IgD-negative memory B cell (primary cell): ENCODE measurements at regions not wholly inside any gene's neighbourhood (a gene's known extent, or its start where the extent isn't known, plus 50 kb on each side); places are given as distances from the start of the nearest gene placed in this dataset.

Experiments used
- H3K27ac Mint-ChIP-seq, 3 donors: one replicate each; pipeline ENCODE4 v1.8.0; 2020 to 2022; ENCODE audit warnings: mild to moderate bottlenecking in 3 of 3, mixed read lengths in 3 of 3, moderate library complexity in 1 of 3
- H3K27me3 Mint-ChIP-seq: one replicate; pipeline ENCODE4 v1.8.0; 2021; ENCODE audit warnings: mixed read lengths
- H3K36me3 Mint-ChIP-seq: one replicate; pipeline ENCODE4 v1.8.0; 2020; ENCODE audit warnings: mild to moderate bottlenecking, mixed read lengths
- H3K4me1 Mint-ChIP-seq, 3 donors: one replicate each; pipeline ENCODE4 v1.8.0; 2020 to 2022; ENCODE audit warnings: mixed read lengths in 3 of 3, mild to moderate bottlenecking in 1 of 3
- H3K4me3 Mint-ChIP-seq, 4 donors: one replicate each; pipeline ENCODE4 v1.8.0; 2020 to 2022; ENCODE audit warnings: mild to moderate bottlenecking in 4 of 4, mixed read lengths in 4 of 4, moderate library complexity in 3 of 4
- H3K9me3 Mint-ChIP-seq, 3 donors: one replicate each; pipeline ENCODE4 v1.8.0; 2020 to 2021; ENCODE audit warnings: mixed read lengths in 3 of 3, mild to moderate bottlenecking in 1 of 3

GRCh38 chr14:34072401-34072800 lies 121.5 kb upstream of the EGLN3 start:
- peaks cover 5% of the 10 kb centered on the region for H3K36me3 Mint-ChIP-seq

GRCh38 chr14:34070917-34071407 lies 120.1 kb upstream of the EGLN3 start:
- Mint-ChIP-seq H3K9me3 (peaks cover 5 to 6% (median 5%) of the 10 kb centered on the region in 3 donors), H3K27ac (no peak overlapping the region), H3K4me1 (no peaks in the 10 kb centered on the region), H3K27me3 (no peaks in the 10 kb centered on the region), H3K4me3 (no peak overlapping the region), H3K36me3 (peaks cover 5% of the 10 kb centered on the region)

More at GRCh38 chr14:34072401-34072800, 121.5 kb upstream of the EGLN3 start:
- H3K9me3 Mint-ChIP-seq = peaks cover 5 to 6% (median 5%) of the 10 kb centered on the region in 3 donors
- no peaks in the 10 kb centered on the region for H3K4me1 Mint-ChIP-seq
- H3K27me3 Mint-ChIP-seq = no peaks in the 10 kb centered on the region
- no peak overlapping the region for H3K27ac Mint-ChIP-seq
- H3K4me3 Mint-ChIP-seq = no peak overlapping the region

GRCh38 chr14:34069854-34070582 lies 119.1 kb upstream of the EGLN3 start:
- Mint-ChIP-seq H3K27me3 (no peaks in the 10 kb centered on the region), H3K4me1 (no peaks in the 10 kb centered on the region), H3K27ac (no peak overlapping the region), H3K4me3 (no peak overlapping the region), H3K9me3 (peaks cover 5 to 6% (median 5%) of the 10 kb centered on the region in 3 donors), H3K36me3 (peaks cover 5% of the 10 kb centered on the region)

- Mint-ChIP-seq H3K4me3 (no peak overlapping the region), H3K27ac (no peak overlapping the region), H3K4me1 (no peaks in the 10 kb centered on the region), H3K36me3 (peaks cover 3% of the 10 kb centered on the region), H3K9me3 (peaks cover 2 to 4% (median 4%) of the 10 kb centered on the region in 3 donors), H3K27me3 (no peaks in the 10 kb centered on the region)
These were observed 116.7 kb upstream of the EGLN3 start for GRCh38 chr14:34067587-34067986.

- Mint-ChIP-seq H3K4me3 (no peak overlapping the region), H3K9me3 (peaks cover 0 to 3% (median 2%) of the 10 kb centered on the region in 3 donors), H3K4me1 (peaks cover 0 to under 1% (median 0%) of the 10 kb centered on the region in 3 donors), H3K27ac (no peak overlapping the region), H3K27me3 (peaks cover 6% of the 10 kb centered on the region), H3K36me3 (no peaks in the 10 kb centered on the region)
These were observed 115.0 kb upstream of the EGLN3 start for GRCh38 chr14:34065690-34066391.

GRCh38 chr14:34065236-34065635 lies 114.4 kb upstream of the EGLN3 start:
- Mint-ChIP-seq H3K36me3 (no peaks in the 10 kb centered on the region), H3K9me3 (peaks cover 0 to 3% (median 2%) of the 10 kb centered on the region in 3 donors), H3K27ac (no peak overlapping the region), H3K4me1 (peaks cover 0 to 5% (median 0%) of the 10 kb centered on the region in 3 donors), H3K27me3 (peaks cover 10% of the 10 kb centered on the region), H3K4me3 (no peak overlapping the region)

GRCh38 chr14:34064349-34064748 lies 113.5 kb upstream of the EGLN3 start:
- H3K4me1 Mint-ChIP-seq = peaks cover 0 to 5% (median 0%) of the 10 kb centered on the region in 3 donors
- H3K27me3 Mint-ChIP-seq = peaks cover 10% of the 10 kb centered on the region
- peaks cover 0 to 3% (median 2%) of the 10 kb centered on the region in 3 donors for H3K9me3 Mint-ChIP-seq
- no peak overlapping the region for H3K27ac Mint-ChIP-seq
- H3K4me3 Mint-ChIP-seq = no peak overlapping the region
- H3K36me3 Mint-ChIP-seq = no peaks in the 10 kb centered on the region

GRCh38 chr14:34063470-34064164 lies 112.7 kb upstream of the EGLN3 start:
- no peak overlapping the region for H3K4me3 Mint-ChIP-seq
- no peak overlapping the region for H3K27ac Mint-ChIP-seq
- H3K9me3 Mint-ChIP-seq = peaks cover 0 to 3% (median 2%) of the 10 kb centered on the region in 3 donors
- H3K27me3 Mint-ChIP-seq = peaks cover 10% of the 10 kb centered on the region
- no peaks in the 10 kb centered on the region for H3K36me3 Mint-ChIP-seq
- peaks cover 0 to 5% (median 0%) of the 10 kb centered on the region in 3 donors for H3K4me1 Mint-ChIP-seq

- Mint-ChIP-seq H3K4me3 (no peak overlapping the region), H3K36me3 (no peaks in the 10 kb centered on the region), H3K4me1 (peaks cover 0 to 5% (median 0%) of the 10 kb centered on the region in 3 donors), H3K9me3 (peaks cover 0 to 3% (median 2%) of the 10 kb centered on the region in 3 donors), H3K27me3 (peaks cover 10% of the 10 kb centered on the region), H3K27ac (no peak overlapping the region)
These were observed 112.2 kb upstream of the EGLN3 start for GRCh38 chr14:34063042-34063441.

- Mint-ChIP-seq H3K27ac (no peak overlapping the region), H3K4me1 (peaks cover 0 to 5% (median 0%) of the 10 kb centered on the region in 3 donors), H3K4me3 (no peak overlapping the region), H3K36me3 (no peaks in the 10 kb centered on the region), H3K27me3 (peaks cover 14% of the 10 kb centered on the region), H3K9me3 (peaks cover 0 to under 1% (median under 1%) of the 10 kb centered on the region in 3 donors)
These were observed 111.6 kb upstream of the EGLN3 start for GRCh38 chr14:34062353-34062973.

GRCh38 chr14:34060651-34060999 lies 109.8 kb upstream of the EGLN3 start:
- H3K27ac Mint-ChIP-seq = no peak overlapping the region
- H3K27me3 Mint-ChIP-seq = peaks cover 16% of the 10 kb centered on the region
- peak overlapping the region in 3 of 4 donors; percentile 71 to 84 (median 78) for H3K4me3 Mint-ChIP-seq
- H3K9me3 Mint-ChIP-seq = no peaks in the 10 kb centered on the region
- H3K36me3 Mint-ChIP-seq = no peaks in the 10 kb centered on the region
- peaks cover 0 to 5% (median 0%) of the 10 kb centered on the region in 3 donors for H3K4me1 Mint-ChIP-seq

GRCh38 chr14:34059925-34060650 lies 109.2 kb upstream of the EGLN3 start:
- H3K4me3 Mint-ChIP-seq = peak overlapping the region in 3 of 4 donors; percentile 71 to 84 (median 78)
- peaks cover 16% of the 10 kb centered on the region for H3K27me3 Mint-ChIP-seq
- H3K36me3 Mint-ChIP-seq = no peaks in the 10 kb centered on the region
- peaks cover 0 to 5% (median 0%) of the 10 kb centered on the region in 3 donors for H3K4me1 Mint-ChIP-seq
- H3K9me3 Mint-ChIP-seq = no peaks in the 10 kb centered on the region
- H3K27ac Mint-ChIP-seq = no peak overlapping the region

- no peaks in the 10 kb centered on the region for H3K36me3 Mint-ChIP-seq
- H3K4me3 Mint-ChIP-seq = peak overlapping the region in 3 of 4 donors; percentile 37 to 65 (median 44)
- peaks cover 16% of the 10 kb centered on the region for H3K27me3 Mint-ChIP-seq
- H3K4me1 Mint-ChIP-seq = peaks cover 0 to 5% (median 0%) of the 10 kb centered on the region in 3 donors
- H3K9me3 Mint-ChIP-seq = no peaks in the 10 kb centered on the region
- no peak overlapping the region for H3K27ac Mint-ChIP-seq
These were observed 108.4 kb upstream of the EGLN3 start for GRCh38 chr14:34059037-34059924.
